A172 (cell line): ENCODE measurements at regions not wholly inside any gene's neighbourhood (a gene's known extent, or its start where the extent isn't known, plus 50 kb on each side); places are given as distances from the start of the nearest gene placed in this dataset.
A peak's percentile ranks its signal among the peaks of the same experiment; 100 is the strongest.
"Not testable (repeated sequence)": the region's sequence is repeated elsewhere in the genome, so short reads cannot be mapped to it uniquely, and the experiment has no call there.

ENCODE experiments used
- DNase-seq: peaks from one replicate; pipeline ENCODE4 v3.0.0-alpha.2; 2015; ENCODE audit warnings: low spot score

- DNase-seq = no peak
These were observed 446.3 kb downstream of the PREX1 start for GRCh38 chr20:48381353-48382120.

GRCh38 chr20:48380661-48381060 lies 447.1 kb downstream of the PREX1 start:
- no peak for DNase-seq

GRCh38 chr20:48378976-48379675 lies 448.7 kb downstream of the PREX1 start:
- no peak for DNase-seq

- no peak for DNase-seq
These were observed 449.9 kb downstream of the PREX1 start for GRCh38 chr20:48377940-48378339.

DNA sequence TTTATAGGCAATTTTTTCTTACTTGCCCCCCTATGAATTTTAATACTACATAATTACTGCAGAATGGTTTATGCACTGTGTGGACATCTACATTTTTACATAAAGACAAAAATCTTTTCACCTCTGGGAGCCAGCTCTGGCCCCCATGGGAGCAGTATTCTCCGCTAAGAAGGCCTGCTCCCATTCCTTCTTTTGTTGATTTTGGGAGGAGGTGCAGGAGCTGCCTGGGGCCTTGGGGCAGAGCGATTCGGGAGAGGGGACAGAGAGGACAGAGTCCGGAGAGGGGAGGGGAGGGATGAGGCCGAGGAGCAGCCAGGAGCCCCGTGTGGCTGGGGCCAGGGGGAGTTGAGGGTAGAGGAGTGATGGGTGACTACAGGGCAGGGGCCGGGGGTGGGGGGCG lies 452.0 kb downstream of the PREX1 start:
- DNase-seq = no peak

DNA sequence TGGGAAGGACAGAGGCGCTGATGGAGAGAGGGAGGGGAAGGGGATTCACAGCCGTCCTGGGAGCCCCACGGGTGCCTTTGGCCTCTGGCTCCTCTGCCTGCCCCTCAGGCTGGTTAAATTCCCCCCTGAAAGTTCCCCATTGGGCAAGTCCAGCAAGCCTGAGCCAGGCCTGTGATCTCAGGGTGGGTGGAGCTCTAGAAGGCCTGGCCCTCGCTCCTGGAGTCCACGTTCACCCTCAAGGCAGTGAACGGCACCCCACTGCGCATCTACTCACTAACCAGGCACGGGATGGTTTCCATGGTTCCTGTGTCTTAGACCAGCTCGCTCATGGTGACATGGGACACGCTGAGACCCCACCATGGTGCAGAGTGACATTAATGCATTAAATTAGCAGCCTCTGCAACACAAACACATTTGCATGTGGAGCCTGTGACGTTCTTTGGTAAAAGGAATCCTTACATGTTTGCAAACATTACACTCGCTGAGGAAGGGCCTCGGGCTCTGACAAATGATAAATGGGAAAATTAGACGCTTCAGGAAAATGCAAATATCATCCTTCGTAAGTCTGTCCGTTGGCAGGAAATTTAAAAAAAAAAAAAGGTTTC lies 452.7 kb downstream of the PREX1 start:
- no peak for DNase-seq

- DNase-seq = peak; percentile 42
These were observed 453.5 kb downstream of the PREX1 start for GRCh38 chr20:48374031-48374907.

DNA sequence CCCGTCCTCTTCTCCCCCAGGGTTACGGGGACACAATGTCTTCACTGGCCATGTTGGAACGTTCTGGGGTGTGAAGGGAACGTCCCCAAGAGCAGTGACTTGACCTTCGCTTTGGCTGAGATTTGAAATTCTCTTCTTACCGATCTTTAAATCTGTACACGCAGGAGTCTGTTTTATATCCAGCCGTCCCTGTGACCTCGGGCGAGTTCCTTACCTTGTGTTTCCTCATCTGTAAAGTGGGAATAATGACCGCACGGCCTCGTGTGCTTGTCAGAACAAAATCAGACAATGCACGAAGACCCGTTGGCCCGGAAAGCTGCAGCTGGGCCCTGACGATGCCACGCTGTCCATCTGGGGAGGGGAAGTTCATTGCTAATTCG lies 454.3 kb downstream of the PREX1 start:
- no peak for DNase-seq

- not testable (repeated sequence) for DNase-seq
These were observed 454.8 kb downstream of the PREX1 start for GRCh38 chr20:48372851-48373554.

DNA sequence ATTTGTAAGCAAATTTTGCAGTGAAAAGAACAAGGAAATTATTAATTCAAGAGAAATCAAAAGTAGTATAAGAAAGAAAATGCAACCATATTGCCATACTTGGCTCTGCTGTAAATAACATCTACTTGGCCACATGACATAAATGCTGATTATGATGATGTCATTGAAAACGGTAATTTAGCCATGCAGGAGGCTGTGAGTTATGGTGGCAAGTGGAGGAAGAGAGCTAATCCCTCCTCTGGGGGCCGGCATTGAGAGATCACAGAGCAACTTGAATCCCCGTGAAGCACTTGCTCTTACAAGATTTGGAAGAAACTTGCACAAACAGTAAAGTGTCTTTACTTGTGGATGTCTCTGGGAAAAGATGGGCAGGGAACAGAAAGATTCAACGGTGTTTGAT lies 456.6 kb downstream of the PREX1 start:
- DNase-seq = no peak

GRCh38 chr20:48368580-48369021 lies 459.2 kb downstream of the PREX1 start:
- DNase-seq = not testable (repeated sequence)

- DNase-seq = not testable (repeated sequence)
These were observed 460.0 kb downstream of the PREX1 start for GRCh38 chr20:48367541-48368358.

DNA sequence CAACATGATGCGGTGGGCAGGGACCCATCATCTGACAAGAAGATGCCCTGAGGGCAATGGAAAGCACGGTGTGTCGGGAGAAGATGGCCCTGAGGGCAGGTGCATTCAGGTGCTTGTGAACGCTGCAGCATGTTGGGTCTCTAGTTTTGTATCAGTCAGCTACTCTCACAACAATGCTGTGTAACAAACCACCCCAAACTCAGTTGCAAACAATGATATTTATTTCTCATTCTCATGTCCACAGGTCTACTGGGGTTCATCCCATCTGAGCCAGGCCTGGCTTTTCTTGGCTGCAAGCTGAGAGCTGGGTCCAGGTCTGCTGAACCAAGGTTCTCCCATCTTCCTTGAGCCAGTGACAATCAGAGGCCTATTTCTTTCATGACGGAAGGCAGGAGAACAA lies 461.6 kb downstream of the PREX1 start:
- no peak for DNase-seq

DNA sequence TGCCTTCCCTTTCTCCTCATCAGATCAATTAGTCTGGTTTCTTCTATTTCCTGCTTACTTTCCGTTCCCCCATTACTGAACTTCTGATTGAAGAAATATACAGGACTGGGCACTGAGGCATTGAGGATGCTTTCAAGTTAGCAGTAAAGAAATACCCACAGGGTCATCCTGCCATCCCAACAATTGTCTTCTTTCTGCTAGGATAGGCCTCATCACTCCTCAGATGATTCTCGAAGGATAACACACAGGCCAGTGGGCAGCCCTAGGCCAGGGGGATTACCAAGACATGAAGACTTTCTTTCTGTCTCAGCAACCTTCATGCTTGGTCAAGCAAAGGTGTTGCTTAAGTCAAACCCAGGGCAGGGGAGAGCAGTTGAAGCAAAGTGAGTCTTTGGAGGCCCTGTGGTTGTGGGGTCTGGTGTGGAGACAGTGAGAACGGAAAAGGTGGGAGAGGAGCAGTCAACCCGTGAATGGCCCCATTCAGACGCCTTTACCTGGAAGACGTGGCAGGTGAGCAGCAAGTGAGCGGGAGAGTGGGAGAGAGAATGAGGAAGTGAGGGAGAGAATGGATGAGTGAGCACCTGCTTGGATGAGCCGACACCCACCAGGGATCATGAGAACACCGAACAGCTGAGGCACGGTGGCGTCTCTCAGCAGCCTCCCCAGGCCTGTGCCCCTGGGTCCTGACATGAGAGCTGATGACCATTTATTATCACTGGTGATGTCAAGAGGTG lies 462.9 kb downstream of the PREX1 start:
- no peak for DNase-seq

GRCh38 chr20:48364055-48364454 lies 463.7 kb downstream of the PREX1 start:
- no peak for DNase-seq

GRCh38 chr20:48360342-48360975 lies 467.3 kb downstream of the PREX1 start:
- DNase-seq = no peak

DNA sequence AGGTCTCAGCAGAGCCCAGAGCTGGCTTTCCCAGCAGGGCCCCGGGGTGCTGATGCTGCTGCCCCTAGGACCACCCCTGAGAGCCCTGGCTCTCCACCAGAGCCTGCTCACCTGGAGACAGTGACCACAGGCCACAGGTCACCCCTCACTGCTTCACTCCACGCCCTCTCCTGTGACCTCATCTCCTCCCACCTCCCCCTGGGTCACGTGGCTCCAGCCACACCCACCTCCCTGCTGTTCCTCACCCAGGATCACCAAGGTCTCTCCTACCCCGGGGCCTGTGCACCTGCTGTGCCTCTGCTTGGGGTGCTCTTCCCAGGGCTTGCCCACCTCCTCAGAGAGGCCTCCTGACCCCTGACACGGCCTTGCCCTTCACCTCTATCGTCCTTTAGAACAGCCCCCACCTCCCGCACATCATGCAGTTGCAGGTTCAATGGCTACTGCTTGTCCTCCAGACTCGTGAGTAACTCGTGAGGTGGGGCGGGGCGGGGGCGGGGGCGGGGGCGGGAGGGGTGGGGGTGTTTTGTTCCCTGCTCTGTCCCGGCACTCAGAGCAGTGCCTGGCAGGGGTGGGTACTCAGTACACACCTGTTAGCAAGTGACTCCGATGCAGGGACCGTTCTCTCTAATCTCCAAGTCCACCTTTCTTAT lies 468.0 kb downstream of the PREX1 start:
- no peak for DNase-seq

- DNase-seq = not testable (repeated sequence)
These were observed 468.8 kb downstream of the PREX1 start for GRCh38 chr20:48359055-48359390.
